GM12891 (cell line): ENCODE measurements at regions not wholly inside any gene's neighbourhood (a gene's known extent, or its start where the extent isn't known, plus 50 kb on each side); places are given as distances from the start of the nearest gene placed in this dataset.

ENCODE experiments used
- POLR2AphosphoS5 ChIP-seq: IDR thresholded peaks from 2 replicates; pipeline ENCODE4 v1.6.1; 2011; ENCODE audit warnings: low read depth, low read length, control low read depth
- TAF1 ChIP-seq: IDR thresholded peaks from 2 replicates; pipeline ENCODE4 v1.6.1; 2011; ENCODE audit warnings: low read depth, low read length, control low read depth

DNA sequence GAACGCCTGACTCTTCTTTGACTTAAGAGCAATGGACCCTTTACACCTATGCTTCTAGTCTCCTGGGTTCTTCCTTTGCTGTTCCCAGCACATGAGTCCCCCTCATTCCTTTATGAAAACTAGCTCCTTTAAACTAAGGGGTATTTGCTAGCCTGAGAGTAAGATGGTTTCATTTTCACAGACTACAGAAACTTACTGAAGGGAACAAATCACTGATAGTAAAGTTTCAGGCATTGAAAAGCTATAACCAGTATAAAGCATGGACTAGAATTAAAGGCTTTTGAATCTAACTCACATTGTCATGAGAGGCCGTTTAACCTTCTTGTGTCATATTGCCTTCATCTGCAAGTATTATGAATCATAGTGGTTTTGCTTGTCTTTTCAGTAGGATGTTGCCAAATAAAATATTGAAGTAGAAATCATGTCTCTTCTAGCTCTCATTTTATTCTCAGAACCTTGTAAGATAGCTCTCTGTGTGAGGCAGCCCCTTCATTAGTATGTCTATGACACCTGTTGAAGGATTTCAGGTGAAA, 765.9 kb downstream of the NR2F2 start:
- TF ChIP-seq POLR2AphosphoS5 (no peak), TAF1 (no peak)
